H1 (cell line): ENCODE measurements at regions not wholly inside any gene's neighbourhood (a gene's known extent, or its start where the extent isn't known, plus 50 kb on each side); places are given as distances from the start of the nearest gene placed in this dataset.
A peak's percentile ranks its signal among the peaks of the same experiment; 100 is the strongest.

ENCODE experiments used
- CTCF ChIA-PET: fragments of 300-600 bp; sonication (Branson Sonifier 250); formaldehyde crosslinking; loops from one replicate; lab custom pipeline; 2021; ENCODE audit not compliant: partially characterized antibody; lab: Charles Lee
- POLR2A ChIA-PET: fragments of 300-600 bp; sonication (Branson Sonifier 250); formaldehyde crosslinking; loops from one replicate; lab custom pipeline; 2021; ENCODE audit warnings: inconsistent platforms; ENCODE audit not compliant: partially characterized antibody; lab: Charles Lee
- DNase-seq, 2 experiments: peaks; one replicate each; pipeline versions ENCODE4 v3.0.0 to v3.0.0-alpha.2; 2010 to 2022; ENCODE audit warnings: low spot score in 2 of 2, low read depth in 1 of 2, mixed read lengths in 1 of 2
- FAIRE-seq: peaks from 2 replicates; lab custom pipeline; 2011; peaks lifted over from hg19 to GRCh38; lab: Jason Lieb, UNC
- H2AFZ ChIP-seq: 2 replicates; pipeline ENCODE4 v1.8.1; 2012; ENCODE audit warnings: low read length, inconsistent platforms
- H2AK5ac ChIP-seq: 2 replicates; pipeline ENCODE4 v1.6.1; 2013; ENCODE audit warnings: low read depth, low read length
- H2BK120ac ChIP-seq: replicated peaks from 2 replicates; pipeline ENCODE3; 2013; ENCODE audit warnings: low read depth, low read length, inconsistent platforms
- H2BK12ac ChIP-seq: 2 replicates; pipeline ENCODE4 v1.6.1; 2013; ENCODE audit warnings: low read depth, low read length
- H2BK15ac ChIP-seq: 2 replicates; pipeline ENCODE4 v1.6.1; 2013; ENCODE audit warnings: low read length
- H2BK20ac ChIP-seq: 2 replicates; pipeline ENCODE4 v1.6.1; 2013; ENCODE audit warnings: low read length
- H2BK5ac ChIP-seq: 2 replicates; pipeline ENCODE4 v1.6.1; 2013; ENCODE audit warnings: low read depth, low read length
- H3K14ac ChIP-seq: 2 replicates; pipeline ENCODE4 v1.6.1; 2013; ENCODE audit warnings: inconsistent platforms; ENCODE audit not compliant: insufficient read length
- H3K18ac ChIP-seq: 2 replicates; pipeline ENCODE4 v1.6.1; 2013; ENCODE audit warnings: low read length; ENCODE audit errors: extremely low read depth
- H3K23ac ChIP-seq: 2 replicates; pipeline ENCODE4 v1.6.1; 2013; ENCODE audit warnings: inconsistent platforms; ENCODE audit not compliant: insufficient read length
- H3K23me2 ChIP-seq: 2 replicates; pipeline ENCODE4 v1.6.1; 2013; ENCODE audit warnings: low read depth, low read length
- H3K27ac ChIP-seq: 2 replicates; pipeline ENCODE4 v1.6.1; 2011; ENCODE audit warnings: low read depth, low read length, inconsistent platforms
- H3K27me3 ChIP-seq, 4 experiments: replicated peaks in 1 of 4; 1 replicate in 1 of 4; 2 replicates in 3 of 4; pipeline versions ENCODE4 v1.6.1 to v1.8.1; 2011 to 2013; ENCODE audit warnings: low read length in 3 of 4, mild to moderate bottlenecking in 3 of 4, inconsistent platforms in 2 of 4, mixed read lengths in 2 of 4, moderate library complexity in 1 of 4; ENCODE audit not compliant: control insufficient read depth in 3 of 4, insufficient read depth in 3 of 4; ENCODE audit errors: extremely low read depth in 1 of 4
- H3K36me3 ChIP-seq, 4 experiments: 2 replicates each; pipeline versions ENCODE4 v1.6.1 to v1.8.1; 2011 to 2013; ENCODE audit warnings: mild to moderate bottlenecking in 4 of 4, low read length in 3 of 4, moderate library complexity in 2 of 4, control low read depth in 1 of 4, inconsistent platforms in 1 of 4; ENCODE audit not compliant: insufficient read depth in 4 of 4, control insufficient read depth in 2 of 4
- H3K4ac ChIP-seq: replicated peaks from 2 replicates; pipeline ENCODE3; 2013; ENCODE audit warnings: low read length, low read depth, mixed read lengths, inconsistent platforms; ENCODE audit not compliant: insufficient read length
- H3K4me1 ChIP-seq, 4 experiments: replicated peaks in 1 of 4; 1 replicate in 1 of 4; 2 replicates in 3 of 4; pipeline versions ENCODE4 v1.6.1 to v1.8.1; 2011 to 2013; ENCODE audit warnings: low read length in 3 of 4, inconsistent platforms in 2 of 4, mixed read lengths in 1 of 4; ENCODE audit not compliant: insufficient read depth in 4 of 4, control insufficient read depth in 3 of 4
- H3K4me2 ChIP-seq, 2 experiments: 2 replicates each; pipeline versions ENCODE4 v1.6.1 to v1.8.1; 2011 to 2013; ENCODE audit warnings: low read depth in 2 of 2, low read length in 2 of 2, control low read depth in 1 of 2, inconsistent platforms in 1 of 2, mild to moderate bottlenecking in 1 of 2; ENCODE audit not compliant: insufficient read depth in 1 of 2
- H3K4me3 ChIP-seq, 4 experiments: fragments of 200-600, 300-600 bp in 1 of 4; sonication (generic), shearing (Covaris generic), sonication (Bioruptor Twin) in 1 of 4; 2 replicates each; pipeline versions ENCODE4 v1.5.1 to v1.8.1; 2011 to 2016; ENCODE audit warnings: low read length in 4 of 4, low read depth in 3 of 4, control low read depth in 2 of 4, inconsistent platforms in 2 of 4, mild to moderate bottlenecking in 2 of 4, mixed read lengths in 1 of 4, moderate library complexity in 1 of 4; ENCODE audit not compliant: insufficient read depth in 2 of 4; ENCODE audit errors: extremely low read depth in 1 of 4
- H3K56ac ChIP-seq: replicated peaks from 2 replicates; pipeline ENCODE3; 2013; ENCODE audit warnings: low read depth, mild to moderate bottlenecking, mixed read lengths, low read length, inconsistent platforms; ENCODE audit not compliant: insufficient read length
- H3K79me1 ChIP-seq: 2 replicates; pipeline ENCODE4 v1.6.1; 2013; ENCODE audit warnings: low read depth, low read length, control low read depth
- H3K79me2 ChIP-seq, 2 experiments: 2 replicates each; pipeline versions ENCODE4 v1.6.1 to v1.8.1; 2012 to 2013; ENCODE audit warnings: low read length in 2 of 2, mild to moderate bottlenecking in 2 of 2, inconsistent platforms in 1 of 2; ENCODE audit not compliant: insufficient read depth in 2 of 2, control insufficient read depth in 1 of 2
- H3K9ac ChIP-seq, 4 experiments: replicated peaks in 1 of 4; 1 replicate in 1 of 4; 2 replicates in 3 of 4; pipeline versions ENCODE4 v1.6.1 to v1.8.1; 2011 to 2013; ENCODE audit warnings: low read depth in 3 of 4, low read length in 3 of 4, control low read depth in 2 of 4, mild to moderate bottlenecking in 2 of 4, moderate library complexity in 2 of 4, inconsistent platforms in 1 of 4; ENCODE audit errors: extremely low read depth in 1 of 4
- H3K9me3 ChIP-seq, 2 experiments: 2 replicates each; pipeline versions ENCODE4 v1.6.1 to v1.8.1; 2012 to 2013; ENCODE audit warnings: mild to moderate bottlenecking in 2 of 2, moderate library complexity in 2 of 2, control low read depth in 1 of 2, inconsistent platforms in 1 of 2, low read depth in 1 of 2, low read length in 1 of 2, mixed read lengths in 1 of 2; ENCODE audit not compliant: insufficient read depth in 2 of 2
- H4K20me1 ChIP-seq, 2 experiments: replicated peaks in 1 of 2; 2 replicates each; pipeline versions ENCODE3 to v1.8.1; 2011 to 2013; ENCODE audit warnings: inconsistent platforms in 2 of 2, low read length in 2 of 2, mild to moderate bottlenecking in 1 of 2; ENCODE audit not compliant: insufficient read depth in 2 of 2, control insufficient read depth in 1 of 2
- H4K5ac ChIP-seq: 2 replicates; pipeline ENCODE4 v1.6.1; 2013; ENCODE audit warnings: low read length, low read depth, mixed read lengths, inconsistent platforms; ENCODE audit not compliant: insufficient read length
- H4K8ac ChIP-seq: 2 replicates; pipeline ENCODE4 v1.8.0; 2013; ENCODE audit warnings: mild to moderate bottlenecking, moderate library complexity, low read length, inconsistent platforms; ENCODE audit not compliant: insufficient read depth; ENCODE audit errors: extremely low read depth
- H4K91ac ChIP-seq: replicated peaks from 2 replicates; pipeline ENCODE3; 2013; ENCODE audit warnings: low read length, mixed read lengths, inconsistent platforms; ENCODE audit not compliant: insufficient read length
- BCL11A ChIP-seq, 2 experiments: IDR thresholded peaks; one replicate each; pipeline ENCODE4 v1.6.1; 2011; ENCODE audit warnings: low read depth in 2 of 2, low read length in 2 of 2, mild to moderate bottlenecking in 2 of 2
- CHD1 ChIP-seq: IDR thresholded peaks from 2 replicates; pipeline ENCODE4 v1.6.1; 2012; ENCODE audit warnings: low read depth, low read length, improper control_type of control experiment
- EGR1 ChIP-seq: IDR thresholded peaks from 2 replicates; pipeline ENCODE4 v1.6.1; 2011; ENCODE audit warnings: low read depth, low read length, borderline replicate concordance
- HDAC2 ChIP-seq, 2 experiments: fragments of 300-600 bp in 1 of 2; sonication (generic) in 1 of 2; IDR thresholded peaks; 2 replicates each; pipeline ENCODE4 v1.6.1; 2011 to 2012; ENCODE audit warnings: low read depth in 2 of 2, low read length in 2 of 2, mild to moderate bottlenecking in 2 of 2, moderate library complexity in 2 of 2, borderline replicate concordance in 1 of 2, inconsistent platforms in 1 of 2
- MAFK ChIP-seq: IDR thresholded peaks from 2 replicates; pipeline ENCODE4 v1.6.1; 2012; ENCODE audit warnings: low read depth, mild to moderate bottlenecking, improper control_type of control experiment, low read length
- NANOG ChIP-seq: IDR thresholded peaks from 2 replicates; pipeline ENCODE4 v1.6.1; 2011; ENCODE audit warnings: low read length, low read depth, mild to moderate bottlenecking, inconsistent platforms; ENCODE audit not compliant: insufficient read depth, poor library complexity, severe bottlenecking
- RFX5 ChIP-seq: IDR thresholded peaks from 2 replicates; pipeline ENCODE4 v1.6.1; 2011; ENCODE audit warnings: low read depth, low read length, improper control_type of control experiment, borderline replicate concordance
- SIN3A ChIP-seq, 2 experiments: IDR thresholded peaks in 1 of 2; conservative IDR thresholded peaks in 1 of 2; 2 replicates each; pipeline ENCODE4 v1.6.1; 2011 to 2012; ENCODE audit warnings: low read length in 2 of 2, improper control_type of control experiment in 1 of 2, low read depth in 1 of 2, mild to moderate bottlenecking in 1 of 2
- SP4 ChIP-seq: IDR thresholded peaks from 2 replicates; pipeline ENCODE4 v1.6.1; 2012; ENCODE audit warnings: low read length, inconsistent platforms
- WGBS, 2 experiments: shearing (Covaris generic) in 1 of 2; methylation state at CpG; one replicate each; pipeline versions ENCODE4 v1.1.6 to v1.1.7; 2013 to 2015; ENCODE audit warnings: low lambda C conversion rate in 2 of 2, mixed read lengths in 2 of 2, inconsistent platforms in 1 of 2, low coverage in 1 of 2, missing lambda C conversion rate in 1 of 2; ENCODE audit not compliant: insufficient replicate concordance in 2 of 2, insufficient coverage in 1 of 2, insufficient read length in 1 of 2; ENCODE audit errors: extremely low coverage in 1 of 2, missing lambda C conversion rate in 1 of 2; 5-methylcytosine and 5-hydroxymethylcytosine counted together
- TF ChIP-seq, protein P1 (sequence below): IDR thresholded peaks from 2 replicates; pipeline ENCODE4 v1.6.1; 2011; ENCODE audit warnings: low read depth, mild to moderate bottlenecking, low read length; ENCODE audit not compliant: insufficient read depth

DNA sequence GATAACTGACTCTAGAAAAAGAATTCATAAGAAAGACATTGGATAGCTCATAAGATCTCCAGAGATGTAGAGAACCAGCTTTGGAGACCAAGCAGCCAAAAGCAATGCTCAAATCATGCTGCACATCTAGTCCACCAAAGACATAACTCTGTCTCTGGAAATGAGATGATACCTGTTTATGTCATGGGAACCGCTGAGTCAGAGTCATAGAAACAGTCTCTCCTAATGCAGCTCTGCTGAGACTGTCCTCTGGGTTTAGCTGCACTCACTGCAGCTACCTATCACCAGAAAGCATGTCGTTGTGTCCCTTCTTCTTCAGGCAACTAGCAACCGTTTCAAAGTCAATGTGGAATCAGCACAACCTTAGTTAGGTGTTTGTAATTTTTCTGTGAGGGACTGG is 218.5 kb upstream of the ROBO1 start:
- Histone ChIP-seq H2BK12ac (no peak overlapping the region), H3K23ac (no peak overlapping the region), H3K36me3 (no peaks in the 10 kb centered on the region), H3K4me2 (no peak overlapping the region), H4K8ac (no peak overlapping the region), H3K14ac (no peak overlapping the region), H2AK5ac (no peak overlapping the region), H3K4me1 (no peaks in the 10 kb centered on the region), H3K23me2 (no peaks in the 10 kb centered on the region), H3K4ac (no peak overlapping the region), H3K9me3 (no peaks in the 10 kb centered on the region), H3K56ac (no peak overlapping the region), H3K27ac (no peak overlapping the region), H2AFZ (peak overlapping the region; percentile 78; the same call in 1 of the 2 replicates), H3K4me3 (no peak overlapping the region), H2BK120ac (no peak overlapping the region), H3K79me1 (no peaks in the 10 kb centered on the region), H3K79me2 (no peaks in the 10 kb centered on the region), H3K27me3 (no peaks in the 10 kb centered on the region), H4K91ac (no peak overlapping the region), H2BK20ac (no peak overlapping the region), H2BK15ac (no peak overlapping the region), H2BK5ac (no peak overlapping the region), H3K18ac (no peak overlapping the region), H4K20me1 (no peaks in the 10 kb centered on the region), H4K5ac (no peak overlapping the region), H3K9ac (no peak overlapping the region)
- POLR2A ChIA-PET: no interaction called here
- TF ChIP-seq HDAC2 (IDR thresholded peaks at IDR 0.05; ENCODE audit: borderline replicate concordance in 1 of 2, low read depth in 2 of 2, low read length in 2 of 2): no peak
- TF ChIP-seq SIN3A (conservative IDR thresholded peaks at IDR 0.05 in 1 of 2, IDR thresholded peaks at IDR 0.05 in 1 of 2; ENCODE audit: low read depth in 1 of 2, low read length in 2 of 2): no peak
- TF ChIP-seq SP4: no peak
- TF ChIP-seq NANOG: no peak
- no peak for TF ChIP-seq RFX5
- no peak for TF ChIP-seq EGR1
- no peak for TF ChIP-seq MAFK
- no peak for TF ChIP-seq CHD1
- TF ChIP-seq, protein P1, sequence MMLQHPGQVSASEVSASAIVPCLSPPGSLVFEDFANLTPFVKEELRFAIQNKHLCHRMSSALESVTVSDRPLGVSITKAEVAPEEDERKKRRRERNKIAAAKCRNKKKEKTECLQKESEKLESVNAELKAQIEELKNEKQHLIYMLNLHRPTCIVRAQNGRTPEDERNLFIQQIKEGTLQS: no peak
- TF ChIP-seq BCL11A (IDR thresholded peaks at IDR 0.05; ENCODE audit: low read depth in 2 of 2, low read length in 2 of 2): no peak
- 95% methylated on average over 3 of the region's 3 CpGs; no CpG with 5 or more reads in 1 of the 2 experiments for WGBS, 2 experiments
- no peak for FAIRE-seq
- no peak for DNase-seq
- CTCF ChIA-PET: no interaction called here
